DOHH2 (cell line): ENCODE measurements at regions not wholly inside any gene's neighbourhood (a gene's known extent, or its start where the extent isn't known, plus 50 kb on each side); places are given as distances from the start of the nearest gene placed in this dataset.

Experiments
- H3F3A ChIP-seq: fragments of 200-600 bp; sonication (generic), shearing (Covaris generic); 2 replicates; pipeline ENCODE4 v1.6.0; 2016; ENCODE audit warnings: antibody characterized with exemption, mild to moderate bottlenecking; ENCODE audit not compliant: control insufficient read depth, insufficient read depth
- H3K27ac ChIP-seq: fragments of 200-600 bp; sonication (generic); 2 replicates; pipeline ENCODE4 v1.5.1; 2014; ENCODE audit warnings: low read depth, mild to moderate bottlenecking, low read length, moderate library complexity
- H3K27me3 ChIP-seq: fragments of 200-600 bp; sonication (generic); 2 replicates; pipeline ENCODE4 v1.6.1; 2014; ENCODE audit warnings: mild to moderate bottlenecking, low read length, mixed read lengths; ENCODE audit not compliant: control insufficient read depth
- H3K36me3 ChIP-seq: fragments of 200-600 bp; sonication (generic); 2 replicates; pipeline ENCODE4 v1.6.1; 2014; ENCODE audit warnings: mild to moderate bottlenecking, low read length, moderate library complexity, mixed read lengths; ENCODE audit not compliant: control insufficient read depth
- H3K4me1 ChIP-seq: fragments of 200-600 bp; sonication (generic); 2 replicates; pipeline ENCODE4 v1.6.1; 2014; ENCODE audit warnings: mild to moderate bottlenecking, low read length, mixed read lengths; ENCODE audit not compliant: control insufficient read depth
- H3K4me2 ChIP-seq: fragments of 200-600 bp; sonication (generic); 2 replicates; pipeline ENCODE4 v1.6.0; 2014; ENCODE audit warnings: mild to moderate bottlenecking, low read length, moderate library complexity
- H3K4me3 ChIP-seq: fragments of 200-600 bp; sonication (generic); 2 replicates; pipeline ENCODE4 v1.5.1; 2014; ENCODE audit warnings: mild to moderate bottlenecking, low read length, mixed read lengths
- H3K79me2 ChIP-seq: fragments of 200-600 bp; sonication (generic); 2 replicates; pipeline ENCODE4 v1.6.1; 2014; ENCODE audit warnings: mild to moderate bottlenecking, low read length, mixed read lengths; ENCODE audit not compliant: control insufficient read depth
- H3K9me2 ChIP-seq: fragments of 200-600 bp; sonication (generic); replicated peaks from 2 replicates; pipeline ENCODE4 v1.6.1; 2014; ENCODE audit warnings: mild to moderate bottlenecking, low read length, mixed read lengths; ENCODE audit not compliant: control insufficient read depth
- H3K9me3 ChIP-seq: fragments of 200-600 bp; sonication (generic); 2 replicates; pipeline ENCODE4 v1.6.1; 2014; ENCODE audit warnings: antibody characterized with exemption, low read length, mixed read lengths; ENCODE audit not compliant: control insufficient read depth, insufficient read depth
- H4K20me1 ChIP-seq: fragments of 200-600 bp; sonication (generic); 2 replicates; pipeline ENCODE4 v1.6.0; 2014; ENCODE audit warnings: low read depth, mild to moderate bottlenecking, antibody characterized with exemption, low read length, moderate library complexity; ENCODE audit not compliant: control insufficient read depth, insufficient read depth
- CTCF ChIP-seq: fragments of 200-600 bp; sonication (generic); IDR thresholded peaks from one replicate; pipeline ENCODE4 v1.5.1; 2014; ENCODE audit warnings: antibody characterized with exemption, mild to moderate bottlenecking, low read depth, low read length; ENCODE audit not compliant: poor library complexity, severe bottlenecking
- EZH2phosphoT487 ChIP-seq: fragments of 200-600 bp; sonication (generic); IDR thresholded peaks from 2 replicates; pipeline ENCODE4 v1.6.1; 2017; ENCODE audit warnings: borderline replicate concordance, mild to moderate bottlenecking, antibody characterized with exemption, low read length, moderate library complexity, mixed read lengths

GRCh38 chr4:1556541-1557220 lies 127.4 kb downstream of the FAM53A start:
- no peaks in the 10 kb centered on the region for H3K9me2 ChIP-seq
- H3K79me2 ChIP-seq, result no peaks in the 10 kb centered on the region
- no peak overlapping the region for H3K4me2 ChIP-seq
- H3F3A ChIP-seq, result no peaks in the 10 kb centered on the region
- H4K20me1 ChIP-seq, result no peaks in the 10 kb centered on the region
- no peaks in the 10 kb centered on the region for H3K36me3 ChIP-seq
- H3K27me3 ChIP-seq, result no peaks in the 10 kb centered on the region
- no peak overlapping the region for H3K27ac ChIP-seq
- no peak overlapping the region for H3K4me3 ChIP-seq
- H3K9me3 ChIP-seq, result no peaks in the 10 kb centered on the region
- no peaks in the 10 kb centered on the region for H3K4me1 ChIP-seq
- TF ChIP-seq EZH2phosphoT487, result no peak
- TF ChIP-seq CTCF, result no peak

GRCh38 chr4:1554876-1555265 lies 129.2 kb downstream of the FAM53A start:
- no peak overlapping the region for H3K4me2 ChIP-seq
- no peak overlapping the region for H3K4me3 ChIP-seq
- no peaks in the 10 kb centered on the region for H3K27me3 ChIP-seq
- H3K36me3 ChIP-seq, result no peaks in the 10 kb centered on the region
- no peak overlapping the region for H3K27ac ChIP-seq
- H3K4me1 ChIP-seq, result no peaks in the 10 kb centered on the region
- H4K20me1 ChIP-seq, result no peaks in the 10 kb centered on the region
- H3K9me3 ChIP-seq, result no peaks in the 10 kb centered on the region
- H3K9me2 ChIP-seq, result no peaks in the 10 kb centered on the region
- no peaks in the 10 kb centered on the region for H3F3A ChIP-seq
- no peak for TF ChIP-seq EZH2phosphoT487
- no peak for TF ChIP-seq CTCF
- H3K79me2 ChIP-seq, result no peaks in the 10 kb centered on the region

GRCh38 chr4:1554246-1554875 lies 129.8 kb downstream of the FAM53A start:
- Histone ChIP-seq H3K27me3 (no peaks in the 10 kb centered on the region), H3K4me3 (no peak overlapping the region)

GRCh38 chr4:1553365-1553764 lies 130.7 kb downstream of the FAM53A start:
- H3K36me3 ChIP-seq, result no peaks in the 10 kb centered on the region
- no peaks in the 10 kb centered on the region for H3K9me2 ChIP-seq
- TF ChIP-seq EZH2phosphoT487, result no peak
- no peak for TF ChIP-seq CTCF
- no peaks in the 10 kb centered on the region for H3K27me3 ChIP-seq
- no peak overlapping the region for H3K27ac ChIP-seq
- H3F3A ChIP-seq, result no peaks in the 10 kb centered on the region
- H4K20me1 ChIP-seq, result no peaks in the 10 kb centered on the region
- no peaks in the 10 kb centered on the region for H3K79me2 ChIP-seq
- H3K9me3 ChIP-seq, result no peaks in the 10 kb centered on the region
- H3K4me1 ChIP-seq, result no peaks in the 10 kb centered on the region
- no peak overlapping the region for H3K4me2 ChIP-seq
- H3K4me3 ChIP-seq, result no peak overlapping the region

More at GRCh38 chr4:1554246-1554875, 129.8 kb downstream of the FAM53A start:
- H3K9me2 ChIP-seq, result no peaks in the 10 kb centered on the region
- H3K4me2 ChIP-seq, result no peak overlapping the region
- no peak for TF ChIP-seq EZH2phosphoT487
- no peaks in the 10 kb centered on the region for H4K20me1 ChIP-seq
- H3K79me2 ChIP-seq, result no peaks in the 10 kb centered on the region
- no peak overlapping the region for H3K27ac ChIP-seq
- H3F3A ChIP-seq, result no peaks in the 10 kb centered on the region
- H3K9me3 ChIP-seq, result no peaks in the 10 kb centered on the region
- no peaks in the 10 kb centered on the region for H3K4me1 ChIP-seq
- H3K36me3 ChIP-seq, result no peaks in the 10 kb centered on the region
